ENCODE measurements at regions not wholly inside any gene's neighbourhood (a gene's known extent, or its start where the extent isn't known, plus 50 kb on each side); places are given as distances from the start of the nearest gene placed in this dataset.

DNA sequence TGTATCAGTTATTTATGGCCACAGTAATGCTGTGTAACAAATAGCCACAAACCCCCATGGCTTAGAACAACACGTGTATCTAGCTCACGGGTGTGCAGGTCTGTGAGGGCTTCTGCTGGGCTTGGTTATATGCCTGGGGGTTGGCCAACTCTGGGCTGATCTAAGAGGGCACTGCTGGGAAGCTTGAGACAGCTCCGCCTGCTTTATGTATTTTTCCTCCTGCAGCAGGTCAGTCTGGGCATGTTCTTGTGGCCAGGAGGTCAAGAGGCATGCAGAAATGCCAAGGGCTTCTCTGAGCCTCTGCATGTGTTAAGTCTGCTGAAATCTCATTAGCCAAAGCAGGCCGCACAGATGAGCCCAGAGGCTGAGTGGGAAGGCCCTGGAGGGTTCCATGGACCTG, 105.8 kb downstream of the ZNF664 start:
- no peaks in the 10 kb centered on the region for H3K36me3 Mint-ChIP-seq (ENCODE audit: unreplicated experiment)
- no peaks in the 10 kb centered on the region for H3K27me3 Mint-ChIP-seq (ENCODE audit: unreplicated experiment)
- DNase-seq (ENCODE audit: extremely low spot score, unreplicated experiment), result no peak
- TF ChIP-seq, protein P1, sequence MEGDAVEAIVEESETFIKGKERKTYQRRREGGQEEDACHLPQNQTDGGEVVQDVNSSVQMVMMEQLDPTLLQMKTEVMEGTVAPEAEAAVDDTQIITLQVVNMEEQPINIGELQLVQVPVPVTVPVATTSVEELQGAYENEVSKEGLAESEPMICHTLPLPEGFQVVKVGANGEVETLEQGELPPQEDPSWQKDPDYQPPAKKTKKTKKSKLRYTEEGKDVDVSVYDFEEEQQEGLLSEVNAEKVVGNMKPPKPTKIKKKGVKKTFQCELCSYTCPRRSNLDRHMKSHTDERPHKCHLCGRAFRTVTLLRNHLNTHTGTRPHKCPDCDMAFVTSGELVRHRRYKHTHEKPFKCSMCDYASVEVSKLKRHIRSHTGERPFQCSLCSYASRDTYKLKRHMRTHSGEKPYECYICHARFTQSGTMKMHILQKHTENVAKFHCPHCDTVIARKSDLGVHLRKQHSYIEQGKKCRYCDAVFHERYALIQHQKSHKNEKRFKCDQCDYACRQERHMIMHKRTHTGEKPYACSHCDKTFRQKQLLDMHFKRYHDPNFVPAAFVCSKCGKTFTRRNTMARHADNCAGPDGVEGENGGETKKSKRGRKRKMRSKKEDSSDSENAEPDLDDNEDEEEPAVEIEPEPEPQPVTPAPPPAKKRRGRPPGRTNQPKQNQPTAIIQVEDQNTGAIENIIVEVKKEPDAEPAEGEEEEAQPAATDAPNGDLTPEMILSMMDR (IDR thresholded peaks at IDR 0.05), result no peak
- H3K9me3 Mint-ChIP-seq (ENCODE audit: unreplicated experiment), result no peaks in the 10 kb centered on the region
- no peak overlapping the region for H3K4me3 Mint-ChIP-seq (ENCODE audit: unreplicated experiment)
- H3K27ac Mint-ChIP-seq (ENCODE audit: unreplicated experiment), result no peak overlapping the region
- no peaks in the 10 kb centered on the region for H3K4me1 Mint-ChIP-seq (ENCODE audit: unreplicated experiment)

DNA sequence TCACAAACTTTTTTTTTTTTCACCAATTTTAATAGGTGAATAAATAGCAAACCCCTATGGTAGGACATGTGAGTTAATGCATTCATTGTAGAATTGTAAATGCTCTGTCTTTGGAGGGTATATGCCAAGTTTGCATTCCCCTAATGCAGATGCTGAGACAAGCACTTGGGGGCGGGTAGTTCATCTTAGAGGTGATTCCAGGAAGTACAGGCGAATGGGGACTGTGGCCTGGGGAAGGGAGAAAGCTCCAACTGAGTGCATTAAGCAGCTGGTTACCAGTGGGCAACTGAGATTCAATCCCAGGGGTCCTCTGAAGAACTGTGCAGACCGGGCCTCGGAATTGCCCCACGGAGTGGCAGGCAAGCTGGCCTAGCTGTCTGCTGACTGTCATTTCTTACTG, 107.6 kb downstream of the ZNF664 start:
- Mint-ChIP-seq H3K27me3 (ENCODE audit: unreplicated experiment) (no peaks in the 10 kb centered on the region), H3K36me3 (ENCODE audit: unreplicated experiment) (no peaks in the 10 kb centered on the region), H3K4me3 (ENCODE audit: unreplicated experiment) (no peak overlapping the region), H3K9me3 (ENCODE audit: unreplicated experiment) (no peaks in the 10 kb centered on the region), H3K4me1 (ENCODE audit: unreplicated experiment) (no peaks in the 10 kb centered on the region), H3K27ac (ENCODE audit: unreplicated experiment) (no peak overlapping the region)
- TF ChIP-seq, protein P1 (IDR thresholded peaks at IDR 0.05), result no peak
- DNase-seq (ENCODE audit: extremely low spot score, unreplicated experiment), result no peak

DNA sequence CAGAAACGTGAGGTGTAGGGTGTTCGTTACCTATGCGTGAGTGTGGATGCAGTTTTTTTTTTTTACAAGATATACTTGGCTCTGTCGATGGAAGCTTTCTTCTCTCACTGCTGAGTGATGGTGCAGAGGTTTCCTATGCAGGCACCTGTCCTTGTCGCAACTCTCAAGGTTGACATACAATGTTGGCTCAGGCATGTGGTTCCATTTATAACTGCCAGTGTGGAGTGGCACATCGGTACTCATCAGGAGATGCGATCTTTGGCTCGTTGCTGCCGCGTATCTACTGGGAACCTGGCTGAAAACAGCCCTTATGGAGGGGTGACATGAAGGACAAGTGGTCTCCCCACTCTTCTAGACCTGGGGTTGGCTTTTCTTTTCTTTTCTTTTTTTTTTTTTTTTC, 109.0 kb downstream of the ZNF664 start:
- no peaks in the 10 kb centered on the region for H3K9me3 Mint-ChIP-seq (ENCODE audit: unreplicated experiment)
- no peak for DNase-seq (ENCODE audit: extremely low spot score, unreplicated experiment)
- H3K36me3 Mint-ChIP-seq (ENCODE audit: unreplicated experiment), result no peaks in the 10 kb centered on the region
- no peak overlapping the region for H3K27ac Mint-ChIP-seq (ENCODE audit: unreplicated experiment)
- H3K4me1 Mint-ChIP-seq (ENCODE audit: unreplicated experiment), result no peaks in the 10 kb centered on the region
- H3K27me3 Mint-ChIP-seq (ENCODE audit: unreplicated experiment), result no peaks in the 10 kb centered on the region
- TF ChIP-seq, protein P1 (IDR thresholded peaks at IDR 0.05), result no peak
- no peak overlapping the region for H3K4me3 Mint-ChIP-seq (ENCODE audit: unreplicated experiment)

DNA sequence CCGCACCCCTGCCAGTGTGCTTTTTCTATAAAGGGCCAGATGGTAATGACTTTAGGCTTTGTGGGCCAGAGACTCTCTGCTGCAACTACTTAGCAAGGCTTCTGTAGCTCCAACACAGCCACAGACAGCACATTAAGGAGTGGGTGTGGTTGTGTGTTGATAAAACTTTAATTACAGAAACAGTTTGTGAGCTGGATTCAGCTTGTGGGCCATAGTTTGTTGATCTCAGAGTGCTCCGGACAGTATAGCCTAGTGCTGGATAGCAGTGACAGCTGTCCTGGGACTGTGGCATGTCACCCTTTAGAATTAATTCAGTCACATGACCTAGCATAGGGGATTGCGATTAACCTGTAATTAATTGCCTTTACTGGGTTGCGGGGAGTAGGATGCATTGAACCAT, 109.7 kb downstream of the ZNF664 start:
- H3K4me1 Mint-ChIP-seq (ENCODE audit: unreplicated experiment), result peaks cover 6% of the 10 kb centered on the region
- H3K9me3 Mint-ChIP-seq (ENCODE audit: unreplicated experiment), result no peaks in the 10 kb centered on the region
- DNase-seq (ENCODE audit: extremely low spot score, unreplicated experiment), result no peak
- H3K36me3 Mint-ChIP-seq (ENCODE audit: unreplicated experiment), result no peaks in the 10 kb centered on the region
- H3K27ac Mint-ChIP-seq (ENCODE audit: unreplicated experiment), result no peak overlapping the region
- TF ChIP-seq, protein P1 (IDR thresholded peaks at IDR 0.05), result no peak
- H3K4me3 Mint-ChIP-seq (ENCODE audit: unreplicated experiment), result no peak overlapping the region
- H3K27me3 Mint-ChIP-seq (ENCODE audit: unreplicated experiment), result no peaks in the 10 kb centered on the region

DNA sequence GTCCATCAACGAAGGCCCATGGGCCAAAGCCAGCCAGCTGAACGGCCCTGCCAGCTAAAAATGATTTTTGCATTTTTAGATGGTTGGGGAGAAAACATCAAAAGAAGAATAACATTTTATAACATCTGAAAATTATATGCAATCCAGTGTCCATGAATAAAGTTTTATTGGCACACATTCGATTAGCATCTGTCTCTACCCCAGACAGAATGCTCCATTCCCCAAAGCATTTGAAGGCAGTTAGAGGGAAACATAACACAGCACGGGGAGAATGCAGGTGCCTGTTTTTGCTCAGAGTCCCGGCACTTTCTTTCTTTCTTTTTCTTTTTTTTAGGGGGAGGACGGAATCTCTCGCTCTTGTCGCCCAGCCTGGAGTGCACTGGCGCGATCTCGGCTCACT, 110.7 kb downstream of the ZNF664 start:
- DNase-seq (ENCODE audit: extremely low spot score, unreplicated experiment), result no peak
- H3K4me3 Mint-ChIP-seq (ENCODE audit: unreplicated experiment), result no peak overlapping the region
- H3K4me1 Mint-ChIP-seq (ENCODE audit: unreplicated experiment), result peaks cover 14% of the 10 kb centered on the region
- H3K36me3 Mint-ChIP-seq (ENCODE audit: unreplicated experiment), result no peaks in the 10 kb centered on the region
- TF ChIP-seq, protein P1 (IDR thresholded peaks at IDR 0.05), result no peak
- H3K27me3 Mint-ChIP-seq (ENCODE audit: unreplicated experiment), result no peaks in the 10 kb centered on the region
- H3K9me3 Mint-ChIP-seq (ENCODE audit: unreplicated experiment), result no peaks in the 10 kb centered on the region
- no peak overlapping the region for H3K27ac Mint-ChIP-seq (ENCODE audit: unreplicated experiment)
